GM21515 (cell line): ENCODE measurements at regions not wholly inside any gene's neighbourhood (a gene's known extent, or its start where the extent isn't known, plus 50 kb on each side); places are given as distances from the start of the nearest gene placed in this dataset.

Experiments used
- ATAC-seq: cut with Tn5 transposase; IDR thresholded peaks from one replicate; pipeline ENCODE4 v1.9.1; 2021; ENCODE audit not compliant: unreplicated experiment

GRCh38 chr3:77859156-77859555 lies 819.3 kb downstream of the ROBO2 start:
- ATAC-seq, result no peak

DNA sequence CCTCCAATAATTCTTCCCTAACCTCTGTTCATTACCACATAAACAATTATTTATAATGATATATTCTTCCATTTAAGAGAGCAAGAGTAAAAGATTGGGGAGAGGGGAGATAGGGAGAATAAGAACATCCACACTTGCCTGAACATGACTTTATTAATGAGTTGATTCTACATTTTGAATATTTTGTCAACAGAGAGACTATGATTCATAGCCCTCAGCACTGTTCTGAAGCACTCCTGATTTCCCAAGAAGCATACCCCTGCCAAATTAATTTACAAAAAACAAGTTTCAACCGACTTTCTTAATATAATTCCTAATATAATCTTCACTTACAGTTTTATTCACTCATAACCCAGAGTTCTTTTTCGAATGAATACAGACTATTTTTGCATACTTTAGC lies 828.8 kb downstream of the ROBO2 start:
- no peak for ATAC-seq

DNA sequence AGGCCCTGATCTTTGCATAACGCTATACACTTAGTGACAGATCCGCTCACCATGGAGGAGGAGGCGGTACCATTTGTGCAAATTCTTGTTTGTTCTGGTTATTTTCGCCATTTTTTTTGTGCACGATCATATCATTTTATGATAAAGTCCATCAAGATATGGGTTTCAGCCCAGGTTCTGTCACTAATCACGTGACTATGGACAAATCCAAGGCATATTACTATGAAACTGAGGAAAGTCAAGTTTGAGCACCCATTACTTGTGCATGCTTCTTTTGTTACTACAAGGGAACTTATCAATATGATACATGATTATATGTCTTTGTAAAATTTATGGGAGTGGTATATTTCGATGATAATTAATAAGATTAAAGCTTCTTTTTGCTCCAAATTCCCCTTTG lies 829.5 kb downstream of the ROBO2 start:
- no peak for ATAC-seq

DNA sequence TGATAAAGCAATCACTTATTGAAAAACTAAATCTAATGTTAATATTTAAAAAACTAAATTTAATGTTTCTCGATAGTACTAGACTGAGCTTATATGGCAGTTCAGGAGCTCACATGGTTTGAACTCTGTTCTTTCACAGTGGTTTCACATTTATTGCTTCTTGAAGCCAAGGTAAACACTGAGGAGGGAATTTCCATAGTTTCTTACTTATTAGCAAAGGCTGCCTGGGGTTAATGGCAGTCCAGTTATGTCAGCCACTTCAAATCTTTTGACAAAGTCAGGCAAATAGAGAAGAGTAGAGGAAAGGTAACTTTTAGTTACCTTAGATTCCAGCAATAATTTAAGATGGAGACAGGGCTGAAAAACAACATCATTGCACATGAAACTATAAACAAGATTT lies 831.5 kb downstream of the ROBO2 start:
- ATAC-seq, result no peak

GRCh38 chr3:77873598-77873997 lies 833.7 kb downstream of the ROBO2 start:
- ATAC-seq, result no peak

GRCh38 chr3:77885381-77885780 lies 845.5 kb downstream of the ROBO2 start:
- ATAC-seq, result no peak

DNA sequence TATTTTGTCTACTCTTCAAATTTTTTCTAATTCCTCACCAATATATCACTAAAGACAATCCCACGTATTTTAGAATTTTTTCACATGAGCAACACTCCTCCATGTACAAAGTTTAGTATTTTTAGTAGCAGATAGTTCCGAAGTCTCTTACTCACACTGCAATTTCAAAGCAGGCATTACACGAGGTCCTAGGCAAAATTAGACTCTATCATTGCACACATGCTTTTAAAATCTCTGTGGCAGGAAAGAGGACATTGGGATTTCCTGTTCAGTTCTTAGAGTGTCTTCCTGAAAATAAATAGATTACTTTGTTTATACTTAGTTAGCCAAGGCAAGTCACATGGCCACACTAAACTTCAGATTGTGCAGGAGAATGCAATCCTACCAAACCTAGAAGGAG lies 847.7 kb downstream of the ROBO2 start:
- ATAC-seq, result no peak

DNA sequence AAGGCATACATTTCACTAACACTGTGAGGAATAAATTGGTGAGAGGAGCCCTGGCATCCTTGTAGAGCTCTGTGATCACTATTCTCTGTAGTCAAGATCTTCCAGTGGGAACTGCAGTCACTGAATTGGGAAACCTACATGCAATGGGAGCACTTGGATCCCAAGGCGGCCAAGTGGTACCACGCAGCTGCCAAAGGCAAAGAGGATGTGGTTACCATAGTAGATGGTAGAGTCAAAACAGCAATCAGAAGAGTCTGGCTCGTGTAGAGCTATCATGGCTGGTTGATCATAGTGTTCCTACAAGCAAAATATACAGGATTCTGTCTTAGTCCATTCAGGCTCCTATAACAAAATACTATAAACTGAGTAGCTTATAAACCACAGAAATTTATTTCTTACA lies 849.7 kb downstream of the ROBO2 start:
- ATAC-seq, result no peak

DNA sequence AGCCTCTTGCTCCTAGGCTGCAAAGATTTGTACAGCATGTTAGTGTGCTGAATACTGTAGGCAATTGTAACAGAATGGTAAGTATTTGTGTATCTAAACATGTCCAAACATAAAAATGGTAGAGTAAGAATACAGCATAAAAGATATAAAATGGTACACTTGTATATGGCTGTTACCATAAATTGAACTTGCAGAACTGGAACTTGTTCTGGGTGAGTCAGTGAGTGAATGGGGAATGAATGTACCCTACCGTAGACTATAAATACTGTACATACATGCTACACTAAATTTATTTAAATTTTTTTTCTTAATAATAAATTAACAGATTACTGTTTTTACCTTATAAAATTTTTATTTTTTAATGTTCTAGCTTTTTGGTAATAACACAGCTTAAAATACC lies 858.7 kb downstream of the ROBO2 start:
- ATAC-seq, result no peak

- no peak for ATAC-seq
Measured at GRCh38 chr3:77902675-77903074, 862.8 kb downstream of the ROBO2 start.

DNA sequence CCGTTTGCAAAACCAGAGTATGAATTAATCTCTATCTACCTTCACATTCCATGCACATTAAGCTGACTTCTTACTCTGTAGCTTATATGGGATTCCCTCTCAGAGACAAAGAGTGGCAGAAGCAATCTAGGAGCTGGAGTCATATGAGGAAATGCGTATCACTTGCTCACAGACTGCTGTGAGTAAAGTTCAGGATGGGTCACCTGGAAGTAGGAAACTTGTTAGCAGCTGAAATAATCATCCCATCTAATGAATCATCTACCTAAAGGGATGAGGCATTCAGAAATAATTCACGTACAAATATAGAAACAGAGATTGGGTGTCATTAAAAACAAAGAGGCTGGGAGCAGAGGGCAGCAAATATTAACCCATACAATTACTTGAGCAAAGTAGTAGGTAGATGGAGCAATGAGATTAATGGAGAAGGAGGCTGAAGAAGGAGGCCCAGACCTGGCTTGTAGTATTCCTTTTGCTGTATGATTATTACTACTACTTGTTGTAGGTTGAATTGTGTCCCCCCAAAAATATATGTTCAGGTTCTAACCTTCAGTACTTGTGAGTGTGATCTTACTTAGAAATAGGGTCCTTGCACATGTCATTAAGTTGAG lies 866.3 kb downstream of the ROBO2 start:
- ATAC-seq, result no peak

GRCh38 chr3:77913524-77914174 lies 873.8 kb downstream of the ROBO2 start:
- ATAC-seq, result no peak

DNA sequence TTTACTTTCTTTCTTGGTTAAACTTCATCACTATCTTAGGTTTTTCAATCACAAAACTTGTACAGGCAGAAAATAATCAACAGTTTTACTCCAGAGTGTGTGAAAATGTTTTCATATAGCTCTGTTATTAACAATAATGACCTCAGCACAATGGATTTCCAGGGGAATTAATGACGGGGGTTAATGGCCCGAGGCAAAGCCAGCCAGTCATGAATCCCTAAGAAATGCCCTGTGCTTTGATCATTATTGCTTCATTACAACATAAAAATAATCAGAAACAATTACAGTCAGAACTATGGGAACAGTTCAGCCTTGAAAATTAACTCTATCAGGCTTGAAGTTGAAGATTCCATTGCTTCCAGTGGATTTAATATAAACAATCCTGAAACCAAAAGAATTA lies 875.4 kb downstream of the ROBO2 start:
- no peak for ATAC-seq

GRCh38 chr3:77917225-77917624 lies 877.3 kb downstream of the ROBO2 start:
- ATAC-seq, result no peak

DNA sequence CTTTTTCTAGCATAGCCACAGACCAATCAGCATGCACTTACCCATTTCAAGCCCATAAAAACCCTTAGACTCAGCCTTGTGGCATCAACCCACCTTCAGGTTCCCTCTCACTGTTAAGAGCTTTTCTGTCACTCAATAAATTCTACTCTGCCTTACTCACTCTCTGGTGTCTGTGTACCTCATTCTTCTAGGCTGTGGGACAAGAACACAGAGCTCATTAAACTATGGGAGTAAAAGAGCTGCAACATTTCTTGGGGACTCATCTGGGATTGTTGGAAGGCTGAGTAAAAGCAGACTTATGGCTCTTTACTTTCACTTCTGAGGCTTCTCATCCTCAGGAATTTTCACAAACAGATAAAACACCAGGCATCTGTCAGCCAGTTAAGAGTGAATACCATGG lies 879.3 kb downstream of the ROBO2 start:
- ATAC-seq, result no peak

GRCh38 chr3:77931255-77932009 lies 891.5 kb downstream of the ROBO2 start:
- no peak for ATAC-seq

DNA sequence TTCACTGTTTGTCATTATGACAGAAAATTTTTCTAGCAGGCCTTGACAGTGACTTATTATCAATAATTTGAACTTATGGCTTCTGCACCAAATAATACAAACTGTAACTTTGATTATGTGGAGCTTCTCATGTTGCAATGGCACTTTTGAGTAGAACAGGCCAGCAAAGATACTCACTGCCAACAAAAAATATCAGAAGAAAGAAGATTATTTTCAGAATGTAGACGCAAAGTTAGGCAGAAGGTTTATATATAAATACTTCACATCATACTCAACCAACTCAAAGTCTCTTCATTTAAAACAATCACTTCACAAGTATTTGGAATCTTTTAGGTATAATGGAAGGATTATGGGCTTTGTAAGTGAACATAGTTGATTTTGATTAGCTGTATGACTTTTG lies 893.0 kb downstream of the ROBO2 start:
- ATAC-seq, result no peak

- ATAC-seq, result no peak
Measured at GRCh38 chr3:77933926-77934325, 894.0 kb downstream of the ROBO2 start.

DNA sequence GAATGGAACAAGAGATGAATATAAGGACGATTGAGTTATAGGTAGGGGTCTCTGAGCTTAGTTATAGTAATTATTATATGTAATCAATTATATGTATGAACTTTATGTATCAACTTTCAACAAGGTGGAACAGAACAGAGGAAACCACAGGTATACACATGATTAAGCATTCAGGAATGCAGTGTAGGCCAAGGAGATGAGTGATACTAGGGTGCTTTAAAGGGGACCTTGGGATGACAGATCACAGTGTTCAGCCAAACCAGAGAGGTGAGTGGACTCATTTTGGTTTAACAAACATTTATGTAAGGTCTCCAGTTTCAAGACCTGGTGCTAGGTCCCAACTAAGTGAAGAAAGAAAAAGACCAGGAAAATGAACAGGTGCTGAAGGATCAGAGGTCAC lies 895.5 kb downstream of the ROBO2 start:
- ATAC-seq, result no peak

DNA sequence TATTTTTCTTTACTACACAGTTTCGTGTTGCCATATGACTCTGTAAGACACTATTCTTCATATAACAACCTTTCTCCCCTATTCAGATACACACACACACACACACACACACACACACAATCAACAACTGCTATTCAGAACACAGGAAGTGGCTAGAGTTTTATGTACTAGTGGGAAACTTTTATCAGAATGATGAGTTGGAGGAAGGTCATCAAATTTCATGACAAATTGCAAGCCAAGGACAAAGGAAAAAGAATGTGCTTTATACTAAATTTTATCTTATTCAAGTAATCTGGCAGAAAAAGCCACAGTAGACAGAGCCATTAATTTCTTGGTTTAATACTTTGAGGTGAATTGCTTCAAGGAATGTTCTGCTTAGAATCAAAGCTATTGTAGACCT lies 899.8 kb downstream of the ROBO2 start:
- ATAC-seq, result no peak

DNA sequence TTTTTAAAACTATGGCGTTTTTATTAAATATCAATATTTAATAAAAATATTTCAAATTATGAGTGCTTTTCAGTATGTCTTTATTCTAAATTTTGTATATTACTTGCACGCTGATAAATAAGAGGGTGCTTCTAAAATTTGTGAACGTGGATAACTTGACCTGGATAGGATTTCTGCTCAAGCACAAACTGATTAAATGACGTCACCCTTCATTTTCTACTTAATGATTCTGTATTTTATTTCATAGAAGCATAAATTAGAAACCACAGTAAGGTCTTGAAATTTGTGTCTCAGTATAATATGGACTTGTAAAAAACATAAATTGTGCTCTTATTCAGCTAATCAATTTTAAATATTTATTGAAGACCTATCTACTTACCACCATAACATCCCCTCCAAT lies 903.7 kb downstream of the ROBO2 start:
- ATAC-seq, result no peak

DNA sequence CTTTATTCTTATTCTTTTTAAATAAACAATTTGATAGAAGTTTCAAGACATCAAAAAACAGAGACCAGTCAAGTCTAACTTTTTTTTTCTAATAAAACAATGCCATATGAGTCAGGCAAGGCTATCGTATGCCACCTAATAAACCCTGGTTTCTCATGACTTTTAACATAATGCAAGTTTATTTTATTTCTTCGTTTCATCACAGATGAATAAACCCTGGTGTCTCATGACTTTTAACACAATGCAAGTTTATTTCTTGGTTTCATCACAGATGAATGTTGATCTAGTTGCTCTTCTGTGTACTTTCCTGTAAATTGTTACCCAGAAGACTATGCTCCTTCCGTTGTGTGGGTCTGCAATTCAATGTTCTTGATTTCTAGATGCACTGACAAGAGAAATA lies 905.4 kb downstream of the ROBO2 start:
- no peak for ATAC-seq
